GM21786 (cell line): ENCODE measurements at regions not wholly inside any gene's neighbourhood (a gene's known extent, or its start where the extent isn't known, plus 50 kb on each side); places are given as distances from the start of the nearest gene placed in this dataset.

ENCODE experiments used
- ATAC-seq: cut with Tn5 transposase; IDR thresholded peaks from one replicate; pipeline ENCODE4 v1.9.1; 2021; ENCODE audit not compliant: unreplicated experiment

- ATAC-seq: no peak
These were observed 198.4 kb upstream of the PARD3B start for GRCh38 chr2:204346906-204347305.

- no peak for ATAC-seq
These were observed 191.5 kb upstream of the PARD3B start for GRCh38 chr2:204353823-204354222.

- ATAC-seq: no peak
These were observed 190.8 kb upstream of the PARD3B start for GRCh38 chr2:204354442-204354856.

GRCh38 chr2:204355688-204356087 is 189.6 kb upstream of the PARD3B start:
- ATAC-seq: no peak

GRCh38 chr2:204356151-204356641 is 189.1 kb upstream of the PARD3B start:
- no peak for ATAC-seq

GRCh38 chr2:204357286-204357685 is 188.0 kb upstream of the PARD3B start:
- no peak for ATAC-seq

GRCh38 chr2:204359076-204359475 is 186.2 kb upstream of the PARD3B start:
- no peak for ATAC-seq

GRCh38 chr2:204360218-204361007 is 184.9 kb upstream of the PARD3B start:
- no peak for ATAC-seq

- ATAC-seq: no peak
These were observed 183.5 kb upstream of the PARD3B start for GRCh38 chr2:204361738-204362137.

GRCh38 chr2:204362581-204362980 is 182.7 kb upstream of the PARD3B start:
- no peak for ATAC-seq

GRCh38 chr2:204363513-204363912 is 181.8 kb upstream of the PARD3B start:
- ATAC-seq: no peak

- no peak for ATAC-seq
These were observed 180.3 kb upstream of the PARD3B start for GRCh38 chr2:204364860-204365535.

GRCh38 chr2:204365811-204366210 is 179.5 kb upstream of the PARD3B start:
- ATAC-seq: no peak

- ATAC-seq: no peak
These were observed 177.8 kb upstream of the PARD3B start for GRCh38 chr2:204367466-204367865.

- no peak for ATAC-seq
These were observed 175.0 kb upstream of the PARD3B start for GRCh38 chr2:204370172-204370718.

GRCh38 chr2:204373942-204374341 is 171.3 kb upstream of the PARD3B start:
- no peak for ATAC-seq

- no peak for ATAC-seq
These were observed 165.0 kb upstream of the PARD3B start for GRCh38 chr2:204380141-204380881.

GRCh38 chr2:204386668-204387067 is 158.6 kb upstream of the PARD3B start:
- no peak for ATAC-seq

- no peak for ATAC-seq
These were observed 156.2 kb upstream of the PARD3B start for GRCh38 chr2:204389120-204389519.

- ATAC-seq: no peak
These were observed 155.4 kb upstream of the PARD3B start for GRCh38 chr2:204389856-204390255.

GRCh38 chr2:204395539-204395938 is 149.7 kb upstream of the PARD3B start:
- no peak for ATAC-seq
